PC-9 (cell line): ENCODE measurements at regions not wholly inside any gene's neighbourhood (a gene's known extent, or its start where the extent isn't known, plus 50 kb on each side); places are given as distances from the start of the nearest gene placed in this dataset.

Source experiments
- CTCF ChIP-seq: fragments of 200-600 bp; sonication (generic); conservative IDR thresholded peaks from 2 replicates; pipeline ENCODE4 v1.6.1; 2017; ENCODE audit warnings: mixed run types, antibody characterized with exemption, mild to moderate bottlenecking, moderate library complexity
- EZH2 ChIP-seq: fragments of 200-600 bp; sonication (generic); IDR thresholded peaks from 2 replicates; pipeline ENCODE4 v1.8.0; 2017; ENCODE audit warnings: antibody characterized with exemption, low read depth

DNA sequence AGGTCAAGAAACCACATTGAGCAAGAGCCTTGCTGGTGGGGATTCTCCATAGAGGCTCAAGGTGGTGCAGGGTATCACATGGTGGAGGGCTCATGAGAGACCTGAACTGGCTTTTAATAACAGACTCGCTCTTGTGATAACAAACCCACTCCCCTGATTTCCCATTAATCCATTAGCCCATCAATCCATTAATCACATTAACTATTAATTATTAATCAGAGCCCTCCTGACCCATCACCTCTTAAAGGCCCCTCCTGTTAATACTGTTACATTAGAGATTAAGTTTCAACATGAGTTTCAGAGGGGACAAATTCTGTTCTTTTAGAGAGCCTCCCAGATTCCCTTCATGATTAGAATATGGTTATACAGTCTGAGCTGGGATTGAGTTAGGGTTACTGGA, 61.8 kb downstream of the IER5 start:
- TF ChIP-seq CTCF (no peak), EZH2 (no peak)
